GM23248 (cell line): ENCODE measurements at regions not wholly inside any gene's neighbourhood (a gene's known extent, or its start where the extent isn't known, plus 50 kb on each side); places are given as distances from the start of the nearest gene placed in this dataset.

Experiments
- DNase-seq: peaks from one replicate; pipeline ENCODE4 v3.0.0-alpha.2; 2015
- H2AFZ ChIP-seq: fragments of 200-600 bp; sonication (generic); 2 replicates; pipeline ENCODE4 v1.6.1; 2016; ENCODE audit warnings: antibody characterized with exemption
- H3F3A ChIP-seq: fragments of 200-600 bp; sonication (generic); 2 replicates; pipeline ENCODE4 v1.6.1; 2016; ENCODE audit warnings: mild to moderate bottlenecking, antibody characterized with exemption, mixed run types; ENCODE audit not compliant: insufficient read depth
- H3K27ac ChIP-seq: fragments of 200-600 bp; sonication (generic); 2 replicates; pipeline ENCODE4 v1.5.1; 2016; ENCODE audit warnings: mild to moderate bottlenecking
- H3K27me3 ChIP-seq: fragments of 200-600 bp; sonication (generic); replicated peaks from 2 replicates; pipeline ENCODE4 v1.6.1; 2016; ENCODE audit warnings: mild to moderate bottlenecking; ENCODE audit not compliant: insufficient read depth
- H3K36me3 ChIP-seq: fragments of 200-600 bp; sonication (generic); 2 replicates; pipeline ENCODE4 v1.6.1; 2016; ENCODE audit warnings: low read depth, mild to moderate bottlenecking
- H3K4me1 ChIP-seq: fragments of 200-600 bp; sonication (generic); 2 replicates; pipeline ENCODE4 v1.6.1; 2016; ENCODE audit warnings: mild to moderate bottlenecking; ENCODE audit not compliant: insufficient read depth
- H3K4me2 ChIP-seq: fragments of 200-600 bp; sonication (generic); one replicate; pipeline ENCODE4 v1.6.1; 2016; ENCODE audit warnings: mild to moderate bottlenecking; ENCODE audit not compliant: unreplicated experiment
- H3K4me3 ChIP-seq: fragments of 200-600 bp; sonication (generic); 2 replicates; pipeline ENCODE4 v1.5.1; 2016; ENCODE audit warnings: mild to moderate bottlenecking
- H3K79me2 ChIP-seq: fragments of 200-600 bp; sonication (generic); 2 replicates; pipeline ENCODE4 v1.6.1; 2016; ENCODE audit warnings: mild to moderate bottlenecking; ENCODE audit not compliant: insufficient read depth
- H3K9ac ChIP-seq: fragments of 200-600 bp; sonication (generic); 2 replicates; pipeline ENCODE4 v1.6.1; 2016; ENCODE audit warnings: mild to moderate bottlenecking
- H3K9me2 ChIP-seq: fragments of 200-600 bp; sonication (generic); 2 replicates; pipeline ENCODE4 v1.6.1; 2016; ENCODE audit warnings: mixed run types, mild to moderate bottlenecking, moderate library complexity; ENCODE audit not compliant: insufficient read depth
- H3K9me3 ChIP-seq: fragments of 200-600 bp; sonication (generic); one replicate; pipeline ENCODE4 v1.6.1; 2017; ENCODE audit warnings: low read depth
- H4K20me1 ChIP-seq: fragments of 200-600 bp; sonication (generic); 2 replicates; pipeline ENCODE4 v1.6.0; 2016; ENCODE audit not compliant: insufficient read depth
- EZH2 ChIP-seq: fragments of 200-600 bp; sonication (generic); IDR thresholded peaks from 2 replicates; pipeline ENCODE4 v1.6.1; 2018; ENCODE audit warnings: antibody characterized with exemption, mild to moderate bottlenecking; ENCODE audit not compliant: insufficient read depth, poor library complexity, severe bottlenecking
- EZH2phosphoT487 ChIP-seq: fragments of 200-600 bp; sonication (generic); IDR thresholded peaks from 2 replicates; pipeline ENCODE4 v1.6.1; 2018; ENCODE audit warnings: antibody characterized with exemption, moderate library complexity, mild to moderate bottlenecking, low read depth; ENCODE audit not compliant: insufficient read depth
- WGBS, 2 experiments: methylation state at CpG; one replicate each; pipeline ENCODE4 v1.1.6; 2015 to 2017; ENCODE audit warnings: low lambda C conversion rate in 2 of 2, low coverage in 1 of 2; ENCODE audit errors: missing lambda C conversion rate in 2 of 2; 5-methylcytosine and 5-hydroxymethylcytosine counted together
- in situ Hi-C: fragments of 300-500 bp; cut with MboI; formaldehyde crosslinking; loops from 2 replicates; pipeline ENCODE4 v1.15.0; 2020

DNA sequence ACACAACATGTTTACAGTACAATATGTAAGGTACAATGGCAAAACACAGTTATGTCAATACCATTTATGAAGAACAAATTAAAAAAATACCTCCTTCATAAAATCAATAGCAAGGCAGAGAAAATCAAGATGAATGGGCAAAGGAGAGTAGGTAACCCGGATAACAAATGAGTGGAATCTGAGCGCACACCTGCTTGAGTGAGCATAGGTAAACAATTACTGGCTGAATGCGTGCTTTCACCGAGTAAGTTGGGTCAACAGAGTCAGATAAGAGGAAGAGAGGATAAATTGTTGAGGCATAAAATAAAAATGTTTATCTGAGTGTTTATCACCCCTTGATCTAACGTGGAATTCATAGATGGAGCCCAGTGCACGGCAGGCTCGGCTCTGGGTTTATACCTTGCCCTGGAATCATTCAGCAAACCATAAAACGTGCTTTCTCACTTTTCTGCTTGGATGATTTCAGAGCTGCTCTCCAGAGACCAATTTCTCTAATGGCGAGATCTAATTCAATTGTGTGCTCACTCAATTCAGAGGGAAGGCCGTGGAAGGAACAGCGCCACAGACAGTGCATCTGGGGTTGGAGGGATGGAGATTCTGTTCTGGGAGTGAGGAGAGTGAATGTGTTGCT is 224.8 kb upstream of the MAP3K7 start:
- Histone ChIP-seq H2AFZ (no peak overlapping the region), H3F3A (no peaks in the 10 kb centered on the region), H3K36me3 (no peaks in the 10 kb centered on the region), H3K9ac (no peak overlapping the region), H3K27ac (no peak overlapping the region), H3K9me2 (no peaks in the 10 kb centered on the region), H3K27me3 (no peaks in the 10 kb centered on the region), H3K4me3 (no peak overlapping the region), H4K20me1 (no peaks in the 10 kb centered on the region), H3K79me2 (no peaks in the 10 kb centered on the region), H3K4me1 (no peaks in the 10 kb centered on the region), H3K9me3 (no peaks in the 10 kb centered on the region), H3K4me2 (no peak overlapping the region)
- in situ Hi-C loops = no loop called here
- no peak for TF ChIP-seq EZH2
- no peak for TF ChIP-seq EZH2phosphoT487
- no peak for DNase-seq
- WGBS, 2 experiments = 27 to 32% methylated on average over 11 of the region's 11 CpGs

DNA sequence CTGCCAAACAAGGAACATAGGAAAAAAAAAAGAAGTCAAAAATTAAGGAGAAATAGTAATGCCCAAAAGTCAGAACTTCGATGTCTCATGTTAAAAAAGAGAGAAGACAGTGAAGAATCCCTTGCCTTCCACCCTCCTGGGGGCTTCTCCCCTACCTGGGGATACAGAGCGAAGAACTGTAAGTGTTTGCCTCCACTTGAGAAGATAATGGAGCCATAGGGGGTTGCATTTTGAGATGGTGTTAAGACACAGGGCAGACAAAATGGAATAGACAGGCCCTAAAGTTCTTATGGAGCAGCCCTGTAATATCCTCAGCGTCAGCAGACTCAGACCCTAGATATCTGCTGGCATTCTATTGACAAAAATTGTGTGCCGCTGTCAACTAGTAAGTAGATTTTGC is 222.2 kb upstream of the MAP3K7 start:
- TF ChIP-seq EZH2 (no peak), EZH2phosphoT487 (no peak)
- no peak overlapping the region for H3K27ac ChIP-seq
- H3K4me1 ChIP-seq = no peaks in the 10 kb centered on the region
- 30 to 32% methylated on average over 4 of the region's 4 CpGs for WGBS, 2 experiments
- no peak overlapping the region for H3K4me3 ChIP-seq
- H3K4me2 ChIP-seq = no peak overlapping the region
- H3K36me3 ChIP-seq = no peaks in the 10 kb centered on the region
- no peak overlapping the region for H2AFZ ChIP-seq
- no peaks in the 10 kb centered on the region for H4K20me1 ChIP-seq
- H3K9me2 ChIP-seq = no peaks in the 10 kb centered on the region
- no peaks in the 10 kb centered on the region for H3K79me2 ChIP-seq
- H3K27me3 ChIP-seq = no peaks in the 10 kb centered on the region
- H3K9ac ChIP-seq = no peak overlapping the region
- in situ Hi-C loops = no loop called here
- no peaks in the 10 kb centered on the region for H3K9me3 ChIP-seq
- no peaks in the 10 kb centered on the region for H3F3A ChIP-seq
- DNase-seq = no peak

GRCh38 chr6:90807791-90808701 is 221.2 kb upstream of the MAP3K7 start:
- no peak for DNase-seq
- H3K36me3 ChIP-seq = no peaks in the 10 kb centered on the region
- no peaks in the 10 kb centered on the region for H4K20me1 ChIP-seq
- no peaks in the 10 kb centered on the region for H3K9me3 ChIP-seq
- H3K27me3 ChIP-seq = no peaks in the 10 kb centered on the region
- H3K79me2 ChIP-seq = no peaks in the 10 kb centered on the region
- H3F3A ChIP-seq = no peaks in the 10 kb centered on the region
- no peaks in the 10 kb centered on the region for H3K9me2 ChIP-seq
- WGBS, 2 experiments = 33 to 40% methylated on average over 6 of the region's 6 CpGs
- no peak overlapping the region for H2AFZ ChIP-seq
- no peak for TF ChIP-seq EZH2
- TF ChIP-seq EZH2phosphoT487 = no peak
- no peaks in the 10 kb centered on the region for H3K4me1 ChIP-seq
- H3K9ac ChIP-seq = no peak overlapping the region
- in situ Hi-C loops = no loop called here
- no peak overlapping the region for H3K4me2 ChIP-seq
- no peak overlapping the region for H3K27ac ChIP-seq
- H3K4me3 ChIP-seq = no peak overlapping the region

GRCh38 chr6:90805619-90806155 is 218.8 kb upstream of the MAP3K7 start:
- 42 to 44% methylated on average over 1 of the region's 1 CpG for WGBS, 2 experiments
- Histone ChIP-seq H3K4me2 (no peak overlapping the region), H3K79me2 (no peaks in the 10 kb centered on the region), H3K9me3 (no peaks in the 10 kb centered on the region), H3K4me3 (no peak overlapping the region), H3K27me3 (no peaks in the 10 kb centered on the region), H3K4me1 (no peaks in the 10 kb centered on the region), H3F3A (no peaks in the 10 kb centered on the region), H3K27ac (no peak overlapping the region), H3K9ac (no peak overlapping the region), H3K36me3 (no peaks in the 10 kb centered on the region), H2AFZ (no peak overlapping the region), H3K9me2 (no peaks in the 10 kb centered on the region), H4K20me1 (no peaks in the 10 kb centered on the region)
- TF ChIP-seq EZH2phosphoT487 (no peak), EZH2 (no peak)
- DNase-seq = no peak
- in situ Hi-C loops = no loop called here
